Neural cell (in vitro differentiated cells): ENCODE measurements at regions not wholly inside any gene's neighbourhood (a gene's known extent, or its start where the extent isn't known, plus 50 kb on each side); places are given as distances from the start of the nearest gene placed in this dataset.

ENCODE experiments used
- H2AFZ ChIP-seq: fragments of 200-600, 300-800 bp; sonication (generic), shearing (Covaris generic); 2 replicates; pipeline ENCODE4 v1.6.0; 2014; ENCODE audit warnings: low read depth, mild to moderate bottlenecking, antibody characterized with exemption, low read length, moderate library complexity
- H3F3A ChIP-seq: fragments of 200-600 bp; shearing (Covaris generic); 2 replicates; pipeline ENCODE4 v1.6.1; 2016; ENCODE audit warnings: mild to moderate bottlenecking, moderate library complexity, mixed read lengths, antibody characterized with exemption, low read length; ENCODE audit not compliant: insufficient read depth, poor library complexity, severe bottlenecking
- H3K27ac ChIP-seq: fragments of 200-600, 300-800 bp; sonication (generic), shearing (Covaris generic); 2 replicates; pipeline ENCODE4 v1.5.1; 2014; ENCODE audit warnings: mild to moderate bottlenecking, low read length, moderate library complexity
- H3K27me3 ChIP-seq: fragments of 300-800, 200-600 bp; sonication (generic), shearing (Covaris generic); 2 replicates; pipeline ENCODE4 v1.6.0; 2014; ENCODE audit warnings: mild to moderate bottlenecking, low read depth, low read length, moderate library complexity; ENCODE audit not compliant: insufficient read depth
- H3K36me3 ChIP-seq: fragments of 300-800, 200-600 bp; sonication (generic), shearing (Covaris generic); 2 replicates; pipeline ENCODE4 v1.5.1; 2014; ENCODE audit warnings: mild to moderate bottlenecking, antibody characterized with exemption, low read length, moderate library complexity; ENCODE audit not compliant: insufficient read depth
- H3K4me2 ChIP-seq: fragments of 300-800, 200-600 bp; sonication (generic), shearing (Covaris generic); 2 replicates; pipeline ENCODE4 v1.6.0; 2014; ENCODE audit warnings: mild to moderate bottlenecking, low read length
- H3K4me3 ChIP-seq: fragments of 300-800, 200-600 bp; sonication (generic), shearing (Covaris generic); 2 replicates; pipeline ENCODE4 v1.5.1; 2014; ENCODE audit warnings: mild to moderate bottlenecking, low read length, moderate library complexity
- H3K79me2 ChIP-seq: fragments of 200-600 bp; shearing (Covaris generic); replicated peaks from 2 replicates; pipeline ENCODE4 v1.6.0; 2014; ENCODE audit warnings: mild to moderate bottlenecking, low read length, moderate library complexity; ENCODE audit not compliant: insufficient read depth
- H3K9ac ChIP-seq: fragments of 300-800, 200-600 bp; sonication (generic), shearing (Covaris generic); 2 replicates; pipeline ENCODE4 v1.6.1; 2016; ENCODE audit warnings: mild to moderate bottlenecking, low read length, mixed read lengths
- H3K9me2 ChIP-seq: fragments of 200-600 bp; shearing (Covaris generic); 2 replicates; pipeline ENCODE4 v1.6.1; 2016; ENCODE audit warnings: mild to moderate bottlenecking, low read length, mixed read lengths; ENCODE audit not compliant: insufficient read depth
- H3K9me3 ChIP-seq: fragments of 200-600, 300-800 bp; sonication (generic), shearing (Covaris generic); 2 replicates; pipeline ENCODE4 v1.6.1; 2016; ENCODE audit warnings: mild to moderate bottlenecking, mixed run types, low read length, moderate library complexity, mixed read lengths
- H4K20me1 ChIP-seq: fragments of 200-600 bp; shearing (Covaris generic); 2 replicates; pipeline ENCODE4 v1.6.1; 2016; ENCODE audit warnings: mild to moderate bottlenecking, mixed run types; ENCODE audit not compliant: insufficient read depth
- CTCF ChIP-seq: fragments of 450-650 bp; IDR thresholded peaks from 2 replicates; pipeline ENCODE4 v1.5.1; 2014; ENCODE audit warnings: antibody characterized with exemption, mild to moderate bottlenecking, moderate library complexity; ENCODE audit not compliant: poor library complexity, severe bottlenecking
- EP300 ChIP-seq: fragments of 450-650 bp; conservative IDR thresholded peaks from 2 replicates; pipeline ENCODE4 v1.6.1; 2014; ENCODE audit warnings: antibody characterized with exemption, mild to moderate bottlenecking, moderate library complexity; ENCODE audit not compliant: poor library complexity, severe bottlenecking
- EZH2 ChIP-seq: fragments of 200-600, 300-800 bp; shearing (Covaris generic), sonication (generic); IDR thresholded peaks from 2 replicates; pipeline ENCODE4 v1.6.1; 2014; ENCODE audit warnings: antibody characterized with exemption, low read length, borderline replicate concordance, mild to moderate bottlenecking; ENCODE audit not compliant: insufficient read depth, poor library complexity, severe bottlenecking
- MXI1 ChIP-seq: fragments of 450-650 bp; conservative IDR thresholded peaks from 2 replicates; pipeline ENCODE4 v1.6.1; 2014; ENCODE audit warnings: antibody characterized with exemption, mild to moderate bottlenecking; ENCODE audit not compliant: poor library complexity, severe bottlenecking
- POLR2AphosphoS5 ChIP-seq: IDR thresholded peaks from 2 replicates; pipeline ENCODE4 v1.6.1; 2012
- RAD21 ChIP-seq: fragments of 450-650 bp; conservative IDR thresholded peaks from 2 replicates; pipeline ENCODE4 v1.6.1; 2014; ENCODE audit warnings: antibody characterized with exemption, mild to moderate bottlenecking, moderate library complexity
- REST ChIP-seq: IDR thresholded peaks from 2 replicates; pipeline ENCODE4 v1.6.1; 2012; ENCODE audit warnings: borderline replicate concordance
- SMC3 ChIP-seq: fragments of 450-650 bp; conservative IDR thresholded peaks from 2 replicates; pipeline ENCODE4 v1.6.1; 2014; ENCODE audit warnings: antibody characterized with exemption, mild to moderate bottlenecking, moderate library complexity; ENCODE audit not compliant: poor library complexity
- TAF1 ChIP-seq: IDR thresholded peaks from 2 replicates; pipeline ENCODE4 v1.6.1; 2012; ENCODE audit warnings: low read depth

GRCh38 chr16:66275775-66276428 is 90.6 kb upstream of the CDH5 start:
- Histone ChIP-seq H3K27me3 (peaks cover 1% of the 10 kb centered on the region), H3K9me3 (peaks cover 3% of the 10 kb centered on the region), H3F3A (no peaks in the 10 kb centered on the region), H3K4me2 (no peak overlapping the region), H3K9ac (no peak overlapping the region), H3K36me3 (no peaks in the 10 kb centered on the region), H4K20me1 (no peaks in the 10 kb centered on the region), H2AFZ (no peak overlapping the region), H3K9me2 (no peaks in the 10 kb centered on the region), H3K27ac (no peak overlapping the region), H3K4me3 (no peak overlapping the region), H3K79me2 (no peaks in the 10 kb centered on the region)
- TF ChIP-seq REST (no peak), RAD21 (no peak), POLR2AphosphoS5 (no peak), MXI1 (no peak), EZH2 (no peak), SMC3 (no peak), CTCF (no peak), TAF1 (no peak), EP300 (no peak)

GRCh38 chr16:66274335-66275110 is 92.0 kb upstream of the CDH5 start:
- no peaks in the 10 kb centered on the region for H3F3A ChIP-seq
- peaks cover 8% of the 10 kb centered on the region for H3K27me3 ChIP-seq
- H3K9me2 ChIP-seq = no peaks in the 10 kb centered on the region
- H3K4me2 ChIP-seq = no peak overlapping the region
- no peak overlapping the region for H3K9ac ChIP-seq
- H3K27ac ChIP-seq = no peak overlapping the region
- H3K4me3 ChIP-seq = no peak overlapping the region
- peaks cover 3% of the 10 kb centered on the region for H3K9me3 ChIP-seq
- no peaks in the 10 kb centered on the region for H3K79me2 ChIP-seq
- no peaks in the 10 kb centered on the region for H4K20me1 ChIP-seq
- TF ChIP-seq MXI1 (no peak), EP300 (no peak), TAF1 (no peak), CTCF (peak; percentile 38), RAD21 (no peak), SMC3 (no peak), POLR2AphosphoS5 (no peak)
- H2AFZ ChIP-seq = no peak overlapping the region
- no peaks in the 10 kb centered on the region for H3K36me3 ChIP-seq
